A549 (cell line): ENCODE measurements at regions not wholly inside any gene's neighbourhood (a gene's known extent, or its start where the extent isn't known, plus 50 kb on each side); places are given as distances from the start of the nearest gene placed in this dataset.

Experiments used
- ATAC-seq, 2 experiments: fragments of 200-7000 bp in 1 of 2; fragments of >200 bp in 1 of 2; cut with Nextera tagmentation in 1 of 2; cut with Tn5 transposase in 1 of 2; 3 replicates each; pipeline versions ENCODE4 v1.8.0 to v1.9.1; 2018 to 2020; ENCODE audit warnings: mild to moderate bottlenecking in 1 of 2, moderate library complexity in 1 of 2
- CTCF ChIA-PET: fragments of 300-600 bp; sonication (Branson Sonifier 250); formaldehyde crosslinking; extraction: SDS; loops from one replicate; lab custom pipeline; 2021; ENCODE audit warnings: antibody characterized with exemption, inconsistent platforms; lab: Yijun Ruan, JAX
- POLR2A ChIA-PET: fragments of 350-600 bp; formaldehyde crosslinking; extraction: SDS; loops from one replicate; lab custom pipeline; 2021; ENCODE audit warnings: antibody characterized with exemption, inconsistent platforms; lab: Yijun Ruan, JAX
- DNase-seq, 2 experiments: peaks; one replicate each; pipeline versions ENCODE4 v3.0.0 to v3.0.0-alpha.2; 2011 to 2016; ENCODE audit warnings: low read depth in 1 of 2, low spot score in 1 of 2
- FAIRE-seq: peaks from 2 replicates; lab custom pipeline; 2011; peaks lifted over from hg19 to GRCh38; lab: Jason Lieb, UNC
- H3K27ac ChIP-seq, 2 experiments: fragments of >200 bp; sonication (Bioruptor Twin); formaldehyde crosslinking; 3 replicates each; pipeline ENCODE4 v1.5.1; 2016 to 2017
- H3K4me1 ChIP-seq: fragments of >200 bp; sonication (Bioruptor Twin); formaldehyde crosslinking; 3 replicates; pipeline ENCODE4 v1.6.1; 2016
- H3K4me2 ChIP-seq: fragments of >200 bp; sonication (Bioruptor Twin); formaldehyde crosslinking; 3 replicates; pipeline ENCODE4 v1.6.1; 2016
- H3K4me3 ChIP-seq: fragments of >200 bp; sonication (Bioruptor Twin); formaldehyde crosslinking; 3 replicates; pipeline ENCODE4 v1.5.1; 2016
- H3K9me3 ChIP-seq: fragments of >200 bp; sonication (Bioruptor Twin); formaldehyde crosslinking; 3 replicates; pipeline ENCODE4 v1.6.1; 2016
- CHD2 ChIP-seq: fragments of 150-350 bp; IDR thresholded peaks from 2 replicates; pipeline ENCODE4 v1.6.1; 2014; ENCODE audit warnings: low read length; ENCODE audit not compliant: partially characterized antibody
- CHD4 ChIP-seq: fragments of 200-600 bp; sonication (generic); IDR thresholded peaks from 2 replicates; pipeline ENCODE4 v1.6.1; 2016; ENCODE audit warnings: antibody characterized with exemption, mild to moderate bottlenecking, borderline replicate concordance
- EHF ChIP-seq: fragments of 250-450 bp; sonication (Bioruptor Pico); IDR thresholded peaks from 2 replicates; pipeline ENCODE4 v1.5.0; 2020; ENCODE audit warnings: mild to moderate bottlenecking
- EHMT2 ChIP-seq: fragments of 200-600 bp; sonication (generic); IDR thresholded peaks from 2 replicates; pipeline ENCODE4 v1.6.1; 2016; ENCODE audit warnings: antibody characterized with exemption, low read depth, mild to moderate bottlenecking, moderate library complexity
- FOSB ChIP-seq: fragments of 250-450 bp; sonication (Bioruptor Pico); IDR thresholded peaks from 2 replicates; pipeline ENCODE4 v1.5.0; 2020; ENCODE audit warnings: mild to moderate bottlenecking, moderate library complexity
- GATA3 ChIP-seq: IDR thresholded peaks from 2 replicates; pipeline ENCODE4 v1.6.1; 2012; ENCODE audit warnings: borderline replicate concordance
- HDAC2 ChIP-seq: fragments of 200-600 bp; sonication (generic); IDR thresholded peaks from 2 replicates; pipeline ENCODE4 v1.6.1; 2016
- KDM1A ChIP-seq: fragments of 200-600 bp; sonication (generic); IDR thresholded peaks from 2 replicates; pipeline ENCODE4 v1.6.1; 2016; ENCODE audit warnings: low read depth, mild to moderate bottlenecking
- KDM5A ChIP-seq: fragments of 200-600 bp; sonication (generic); IDR thresholded peaks from 2 replicates; pipeline ENCODE4 v1.6.1; 2016; ENCODE audit warnings: antibody characterized with exemption, mild to moderate bottlenecking
- MAFK ChIP-seq: fragments of 450-650 bp; IDR thresholded peaks from 2 replicates; pipeline ENCODE4 v1.6.1; 2014; ENCODE audit not compliant: partially characterized antibody
- NFE2L2 ChIP-seq: fragments of 150-350 bp; conservative IDR thresholded peaks from 2 replicates; pipeline ENCODE4 v1.6.1; 2014; ENCODE audit warnings: low read length
- NPAS2 ChIP-seq: fragments of 250-450 bp; sonication (Bioruptor Pico); IDR thresholded peaks from 2 replicates; pipeline ENCODE4 v1.8.0; 2022; ENCODE audit warnings: mild to moderate bottlenecking, moderate library complexity, borderline replicate concordance
- POLR2A ChIP-seq: IDR thresholded peaks from 2 replicates; pipeline ENCODE4 v1.6.1; 2012; ENCODE audit warnings: mild to moderate bottlenecking, low read length
- RAD21 ChIP-seq, 2 experiments: fragments of >200 bp in 1 of 2; sonication (Bioruptor Twin) in 1 of 2; formaldehyde crosslinking in 1 of 2; IDR thresholded peaks in 1 of 2; conservative IDR thresholded peaks in 1 of 2; 2 replicates in 1 of 2; 3 replicates in 1 of 2; pipeline ENCODE4 v1.6.1; 2012 to 2018; ENCODE audit warnings: inconsistent platforms in 1 of 2
- RFX5 ChIP-seq: fragments of 450-650 bp; IDR thresholded peaks from 2 replicates; pipeline ENCODE4 v1.7.1; 2014; ENCODE audit warnings: antibody characterized with exemption, mild to moderate bottlenecking, moderate library complexity
- RNF2 ChIP-seq: fragments of 200-600 bp; sonication (generic); IDR thresholded peaks from 2 replicates; pipeline ENCODE4 v1.6.1; 2016; ENCODE audit warnings: low read depth, mild to moderate bottlenecking, antibody characterized with exemption, moderate library complexity, borderline replicate concordance
- SMC3 ChIP-seq: fragments of >200 bp; sonication (Bioruptor Twin); formaldehyde crosslinking; IDR thresholded peaks from 3 replicates; pipeline ENCODE4 v1.6.1; 2018; ENCODE audit warnings: inconsistent platforms
- SREBF2 ChIP-seq: fragments of 450-650 bp; IDR thresholded peaks from 2 replicates; pipeline ENCODE4 v1.6.1; 2014; ENCODE audit warnings: mild to moderate bottlenecking, moderate library complexity
- TFCP2L1 ChIP-seq: fragments of 250-450 bp; sonication (Bioruptor Pico); IDR thresholded peaks from 2 replicates; pipeline ENCODE4 v1.5.0; 2021; ENCODE audit warnings: mild to moderate bottlenecking
- ZFP36 ChIP-seq: fragments of 450-650 bp; IDR thresholded peaks from 2 replicates; pipeline ENCODE4 v1.6.1; 2014; ENCODE audit warnings: borderline replicate concordance; ENCODE audit not compliant: partially characterized antibody
- ZNF302 ChIP-seq: fragments of 250-450 bp; sonication (Bioruptor Pico); IDR thresholded peaks from 2 replicates; pipeline ENCODE4 v1.9.0; 2021; ENCODE audit warnings: inconsistent platforms, mild to moderate bottlenecking, moderate library complexity
- ZSCAN20 ChIP-seq: fragments of 250-450 bp; sonication (Bioruptor Pico); IDR thresholded peaks from 2 replicates; pipeline ENCODE4 v1.8.0; 2022; ENCODE audit warnings: mild to moderate bottlenecking, moderate library complexity
- WGBS: methylation state at CpG from one replicate; pipeline ENCODE4 v1.1.6; 2017; ENCODE audit errors: missing lambda C conversion rate; 5-methylcytosine and 5-hydroxymethylcytosine counted together
- TF ChIP-seq, protein P1 (sequence below): IDR thresholded peaks from 2 replicates; pipeline ENCODE4 v1.6.1; 2012
- TF ChIP-seq, protein P2 (sequence below): fragments of 250-450 bp; sonication (Bioruptor Pico); IDR thresholded peaks from 2 replicates; pipeline ENCODE4 v1.5.0; 2021; ENCODE audit warnings: mild to moderate bottlenecking, moderate library complexity, borderline replicate concordance
- TF ChIP-seq, protein P3 (sequence below): fragments of 250-450 bp; sonication (Bioruptor Pico); IDR thresholded peaks from 2 replicates; pipeline ENCODE4 v1.5.0; 2020; ENCODE audit warnings: low read depth, mild to moderate bottlenecking, moderate library complexity
- TF ChIP-seq, protein P4 (sequence below): IDR thresholded peaks from 2 replicates; pipeline ENCODE4 v1.6.1; 2012; ENCODE audit warnings: low read depth, borderline replicate concordance
- TF ChIP-seq, protein P5 (sequence below): fragments of 150-350 bp; IDR thresholded peaks from 2 replicates; pipeline ENCODE4 v1.6.1; 2014; ENCODE audit warnings: low read depth, mild to moderate bottlenecking, low read length
- TF ChIP-seq, protein P6 (sequence below): fragments of 450-650 bp; IDR thresholded peaks from 2 replicates; pipeline ENCODE4 v1.6.1; 2014; ENCODE audit warnings: antibody characterized with exemption

DNA sequence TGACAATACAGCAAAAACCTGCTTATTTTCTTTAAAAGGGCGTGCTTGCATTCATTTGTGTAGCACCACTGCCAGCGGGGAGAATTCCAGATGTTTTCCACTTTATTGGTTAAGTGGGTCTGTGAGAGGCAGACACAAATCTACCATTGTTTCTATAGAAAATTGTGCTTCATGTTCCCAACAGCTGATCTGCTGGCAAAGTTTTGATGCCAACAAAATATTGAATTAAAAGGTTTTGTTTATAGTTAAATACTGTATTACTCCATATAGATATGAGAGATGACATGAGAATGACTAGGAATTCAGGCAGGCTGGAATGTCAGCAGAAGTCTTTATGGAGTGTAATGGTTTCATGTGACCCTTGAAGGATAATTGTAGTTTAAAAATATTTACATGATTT is 182.7 kb downstream of the MC4R start (continued):
- TF ChIP-seq KDM1A = no peak

DNA sequence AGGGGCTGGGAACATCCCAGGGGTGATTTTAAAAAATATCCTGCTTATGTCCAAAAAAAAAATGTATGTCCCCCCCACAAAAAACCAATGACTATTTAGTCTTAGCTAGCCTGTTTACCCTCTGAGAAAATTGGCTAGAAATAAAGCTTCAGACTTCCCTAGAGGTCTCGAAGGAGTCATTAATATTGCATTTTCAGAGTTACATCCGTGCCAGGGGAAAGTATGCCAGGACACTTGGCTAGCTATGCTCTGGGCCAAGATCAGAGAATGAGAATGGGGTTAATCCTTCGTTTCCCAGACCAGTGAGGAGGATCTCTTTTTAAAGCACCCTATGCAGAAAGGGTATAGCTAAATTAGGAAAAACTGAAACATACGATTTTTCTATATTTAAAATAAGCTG is 183.6 kb downstream of the MC4R start:
- ChIA-PET CTCF (no interaction called here), POLR2A (no interaction called here)
- H3K4me2 ChIP-seq = no peak overlapping the region
- no peak for DNase-seq
- no peak for ATAC-seq
- no peak overlapping the region for H3K4me3 ChIP-seq
- H3K9me3 ChIP-seq = no peaks in the 10 kb centered on the region
- no peaks in the 10 kb centered on the region for H3K4me1 ChIP-seq
- FAIRE-seq = no peak
- 15% methylated on average over 4 of the region's 4 CpGs for WGBS
- no peak overlapping the region for H3K27ac ChIP-seq
- TF ChIP-seq NFE2L2 (no peak), EHMT2 (no peak), RAD21 (conservative IDR thresholded peaks at IDR 0.05 in 1 of 2, IDR thresholded peaks at IDR 0.05 in 1 of 2) (no peak), TFCP2L1 (CRISPR knock-in tag) (no peak), POLR2A (no peak), MAFK (no peak), FOSB (no peak), NPAS2 (no peak), ZSCAN20 (no peak), ZFP36 (no peak)
- TF ChIP-seq, protein P1, sequence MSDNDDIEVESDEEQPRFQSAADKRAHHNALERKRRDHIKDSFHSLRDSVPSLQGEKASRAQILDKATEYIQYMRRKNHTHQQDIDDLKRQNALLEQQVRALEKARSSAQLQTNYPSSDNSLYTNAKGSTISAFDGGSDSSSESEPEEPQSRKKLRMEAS = no peak
- TF ChIP-seq, protein P2, sequence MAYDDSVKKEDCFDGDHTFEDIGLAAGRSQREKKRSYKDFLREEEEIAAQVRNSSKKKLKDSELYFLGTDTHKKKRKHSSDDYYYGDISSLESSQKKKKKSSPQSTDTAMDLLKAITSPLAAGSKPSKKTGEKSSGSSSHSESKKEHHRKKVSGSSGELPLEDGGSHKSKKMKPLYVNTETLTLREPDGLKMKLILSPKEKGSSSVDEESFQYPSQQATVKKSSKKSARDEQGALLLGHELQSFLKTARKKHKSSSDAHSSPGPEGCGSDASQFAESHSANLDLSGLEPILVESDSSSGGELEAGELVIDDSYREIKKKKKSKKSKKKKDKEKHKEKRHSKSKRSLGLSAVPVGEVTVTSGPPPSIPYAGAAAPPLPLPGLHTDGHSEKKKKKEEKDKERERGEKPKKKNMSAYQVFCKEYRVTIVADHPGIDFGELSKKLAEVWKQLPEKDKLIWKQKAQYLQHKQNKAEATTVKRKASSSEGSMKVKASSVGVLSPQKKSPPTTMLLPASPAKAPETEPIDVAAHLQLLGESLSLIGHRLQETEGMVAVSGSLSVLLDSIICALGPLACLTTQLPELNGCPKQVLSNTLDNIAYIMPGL = no peak

DNA sequence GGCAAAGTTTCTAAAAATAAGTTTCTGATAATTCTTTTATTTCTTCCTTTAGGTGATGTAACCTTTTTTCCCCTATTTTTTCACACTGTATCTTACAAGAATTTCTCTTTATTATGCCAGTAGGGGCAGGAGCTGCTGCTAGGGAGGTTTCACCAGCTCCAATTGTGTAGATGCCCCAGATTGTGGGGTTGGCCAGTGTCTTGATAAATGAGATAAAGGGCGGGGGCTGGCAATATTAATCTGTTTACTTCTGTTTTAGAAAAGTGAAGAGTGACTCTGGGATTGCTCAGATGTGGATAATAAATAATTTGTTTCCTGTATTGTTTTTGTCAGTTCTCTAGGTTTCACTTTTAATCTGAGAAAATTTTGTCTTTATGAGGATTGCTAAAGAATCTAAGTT is 190.4 kb downstream of the MC4R start:
- H3K4me2 ChIP-seq = no peak overlapping the region
- FAIRE-seq = no peak
- ATAC-seq = no peak
- H3K27ac ChIP-seq = no peak overlapping the region
- no peak for TF ChIP-seq EHF
- TF ChIP-seq, protein P3, sequence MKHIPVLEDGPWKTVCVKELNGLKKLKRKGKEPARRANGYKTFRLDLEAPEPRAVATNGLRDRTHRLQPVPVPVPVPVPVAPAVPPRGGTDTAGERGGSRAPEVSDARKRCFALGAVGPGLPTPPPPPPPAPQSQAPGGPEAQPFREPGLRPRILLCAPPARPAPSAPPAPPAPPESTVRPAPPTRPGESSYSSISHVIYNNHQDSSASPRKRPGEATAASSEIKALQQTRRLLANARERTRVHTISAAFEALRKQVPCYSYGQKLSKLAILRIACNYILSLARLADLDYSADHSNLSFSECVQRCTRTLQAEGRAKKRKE (CRISPR knock-in tag) = no peak
- no peak for TF ChIP-seq SREBF2
- no peak for TF ChIP-seq SMC3
- TF ChIP-seq ZFP36 = no peak
- TF ChIP-seq, protein P4, sequence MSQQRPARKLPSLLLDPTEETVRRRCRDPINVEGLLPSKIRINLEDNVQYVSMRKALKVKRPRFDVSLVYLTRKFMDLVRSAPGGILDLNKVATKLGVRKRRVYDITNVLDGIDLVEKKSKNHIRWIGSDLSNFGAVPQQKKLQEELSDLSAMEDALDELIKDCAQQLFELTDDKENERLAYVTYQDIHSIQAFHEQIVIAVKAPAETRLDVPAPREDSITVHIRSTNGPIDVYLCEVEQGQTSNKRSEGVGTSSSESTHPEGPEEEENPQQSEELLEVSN = no peak
- TF ChIP-seq EHMT2 = no peak
- no peak for TF ChIP-seq RFX5
- TF ChIP-seq ZNF302 = no peak
- TF ChIP-seq CHD2 = no peak
- H3K4me3 ChIP-seq = no peak overlapping the region
- POLR2A ChIA-PET = no interaction called here
- H3K9me3 ChIP-seq = no peaks in the 10 kb centered on the region
- CTCF ChIA-PET = interaction anchor here (1.1 kb wide), 1 partner anchor 11 kb away, joined by 3 read pairs; no protein-coding TSS in a partner anchor
- no peaks in the 10 kb centered on the region for H3K4me1 ChIP-seq
- no peak for DNase-seq
- WGBS = 41% methylated on average over 1 of the region's 1 CpG

DNA sequence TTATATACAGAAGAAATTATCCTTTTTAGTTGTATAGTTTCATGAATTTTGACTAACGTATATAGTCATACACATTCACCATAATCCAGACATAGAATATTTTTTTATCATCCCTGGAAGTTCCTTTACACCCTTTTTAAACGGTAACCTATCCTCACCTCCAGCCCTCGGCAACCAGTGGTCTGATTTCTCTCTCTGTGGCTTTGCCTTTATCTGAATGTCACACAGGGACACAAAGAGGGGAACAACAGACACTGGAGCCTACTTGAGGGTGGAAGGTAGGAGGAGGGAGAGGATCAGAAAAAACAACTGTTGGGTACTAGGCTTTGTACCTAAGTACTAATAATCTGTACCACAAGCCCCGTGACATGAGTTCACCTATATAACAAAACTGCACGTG is 191.9 kb downstream of the MC4R start:
- no peak for DNase-seq
- no peak for FAIRE-seq

More for the DNA sequence above, 191.9 kb downstream of the MC4R start:
- CTCF ChIA-PET = no interaction called here
- TF ChIP-seq GATA3 (no peak), CHD4 (no peak), SREBF2 (no peak), FOSB (no peak), HDAC2 (no peak), EHF (no peak), RNF2 (no peak), KDM5A (no peak)
- TF ChIP-seq, protein P5, sequence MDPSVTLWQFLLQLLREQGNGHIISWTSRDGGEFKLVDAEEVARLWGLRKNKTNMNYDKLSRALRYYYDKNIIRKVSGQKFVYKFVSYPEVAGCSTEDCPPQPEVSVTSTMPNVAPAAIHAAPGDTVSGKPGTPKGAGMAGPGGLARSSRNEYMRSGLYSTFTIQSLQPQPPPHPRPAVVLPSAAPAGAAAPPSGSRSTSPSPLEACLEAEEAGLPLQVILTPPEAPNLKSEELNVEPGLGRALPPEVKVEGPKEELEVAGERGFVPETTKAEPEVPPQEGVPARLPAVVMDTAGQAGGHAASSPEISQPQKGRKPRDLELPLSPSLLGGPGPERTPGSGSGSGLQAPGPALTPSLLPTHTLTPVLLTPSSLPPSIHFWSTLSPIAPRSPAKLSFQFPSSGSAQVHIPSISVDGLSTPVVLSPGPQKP = no peak
- TF ChIP-seq, protein P2 = no peak
- TF ChIP-seq, protein P6, sequence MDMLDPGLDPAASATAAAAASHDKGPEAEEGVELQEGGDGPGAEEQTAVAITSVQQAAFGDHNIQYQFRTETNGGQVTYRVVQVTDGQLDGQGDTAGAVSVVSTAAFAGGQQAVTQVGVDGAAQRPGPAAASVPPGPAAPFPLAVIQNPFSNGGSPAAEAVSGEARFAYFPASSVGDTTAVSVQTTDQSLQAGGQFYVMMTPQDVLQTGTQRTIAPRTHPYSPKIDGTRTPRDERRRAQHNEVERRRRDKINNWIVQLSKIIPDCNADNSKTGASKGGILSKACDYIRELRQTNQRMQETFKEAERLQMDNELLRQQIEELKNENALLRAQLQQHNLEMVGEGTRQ = no peak
- TF ChIP-seq, all 56 proteins: peak for 0
- no peaks in the 10 kb centered on the region for H3K4me1 ChIP-seq
- H3K27ac ChIP-seq = no peak overlapping the region
- WGBS = 69% methylated on average over 5 of the region's 5 CpGs
- ATAC-seq = no peak
- H3K4me2 ChIP-seq = no peak overlapping the region
- no peaks in the 10 kb centered on the region for H3K9me3 ChIP-seq
- no peak overlapping the region for H3K4me3 ChIP-seq
- POLR2A ChIA-PET = no interaction called here
